WTC11 (cell line): ENCODE measurements at regions not wholly inside any gene's neighbourhood (a gene's known extent, or its start where the extent isn't known, plus 50 kb on each side); places are given as distances from the start of the nearest gene placed in this dataset.

Experiments
- ATAC-seq: fragments of 200-7000 bp; cut with Tn5 transposase; 2 replicates; pipeline ENCODE4 v1.10.0; 2021; ENCODE audit warnings: mild to moderate bottlenecking, moderate library complexity
- CTCF ChIA-PET: fragments of 300-600 bp; sonication (Branson Sonifier 250); formaldehyde crosslinking; loops from one replicate; lab custom pipeline; 2021; ENCODE audit warnings: antibody characterized with exemption; lab: Charles Lee
- POLR2A ChIA-PET: fragments of 350-600 bp; sonication (Branson Sonifier 250); formaldehyde crosslinking; loops from one replicate; lab custom pipeline; 2021; ENCODE audit warnings: antibody characterized with exemption; lab: Charles Lee
- DNase-seq: peaks from one replicate; pipeline ENCODE4 v3.0.0; 2021; ENCODE audit warnings: low spot score
- H3K27ac Mint-ChIP-seq: 2 replicates; pipeline ENCODE4 v1.8.0; 2021; ENCODE audit warnings: mixed read lengths
- H3K27me3 Mint-ChIP-seq: 2 replicates; pipeline ENCODE4 v1.8.0; 2021; ENCODE audit warnings: low read depth, mild to moderate bottlenecking, moderate library complexity, mixed read lengths
- H3K36me3 Mint-ChIP-seq: 2 replicates; pipeline ENCODE4 v1.8.0; 2021; ENCODE audit warnings: mixed read lengths
- H3K4me1 Mint-ChIP-seq: 2 replicates; pipeline ENCODE4 v1.8.0; 2022; ENCODE audit warnings: mixed read lengths
- H3K4me3 Mint-ChIP-seq: 2 replicates; pipeline ENCODE4 v1.8.0; 2021; ENCODE audit warnings: mild to moderate bottlenecking, moderate library complexity, mixed read lengths
- H3K9me3 Mint-ChIP-seq: 2 replicates; pipeline ENCODE4 v1.8.0; 2021; ENCODE audit warnings: mixed read lengths
- CBFB ChIP-seq: sonication (generic); formaldehyde crosslinking; IDR thresholded peaks from 2 replicates; pipeline ENCODE4 v1.8.1; 2022; ENCODE audit warnings: mild to moderate bottlenecking, low read depth, missing genetic modification reagents
- ERG ChIP-seq: fragments of 250-450 bp; sonication (Bioruptor Pico); IDR thresholded peaks from 2 replicates; pipeline ENCODE4 v1.8.0; 2021; ENCODE audit warnings: mild to moderate bottlenecking
- FOXJ3 ChIP-seq: sonication (generic); formaldehyde crosslinking; IDR thresholded peaks from 2 replicates; pipeline ENCODE4 v1.9.0; 2021; ENCODE audit warnings: missing genetic modification reagents, mild to moderate bottlenecking, borderline replicate concordance
- NFYB ChIP-seq: sonication (generic); formaldehyde crosslinking; conservative IDR thresholded peaks from 2 replicates; pipeline ENCODE4 v1.8.0; 2022; ENCODE audit warnings: low read depth, missing genetic modification reagents
- NR2C2 ChIP-seq: sonication (generic); formaldehyde crosslinking; IDR thresholded peaks from 2 replicates; pipeline ENCODE4 v1.8.0; 2022; ENCODE audit warnings: mild to moderate bottlenecking, missing genetic modification reagents
- OVOL2 ChIP-seq: fragments of 250-450 bp; sonication (Bioruptor Pico); IDR thresholded peaks from 2 replicates; pipeline ENCODE4 v1.9.0; 2021; ENCODE audit warnings: mild to moderate bottlenecking, borderline replicate concordance
- USF2 ChIP-seq: sonication (generic); formaldehyde crosslinking; IDR thresholded peaks from 2 replicates; pipeline ENCODE4 v1.8.1; 2023; ENCODE audit warnings: mild to moderate bottlenecking, missing genetic modification reagents, moderate library complexity
- ZNF263 ChIP-seq: sonication (generic); formaldehyde crosslinking; IDR thresholded peaks from 2 replicates; pipeline ENCODE4 v1.8.1; 2022; ENCODE audit warnings: low read depth, mild to moderate bottlenecking, moderate library complexity, missing genetic modification reagents
- ZNF396 ChIP-seq: fragments of 250-450 bp; sonication (Bioruptor Pico); IDR thresholded peaks from 2 replicates; pipeline ENCODE4 v1.8.0; 2021; ENCODE audit warnings: mild to moderate bottlenecking, moderate library complexity, borderline replicate concordance
- ZNF416 ChIP-seq: fragments of 250-450 bp; sonication (Bioruptor Pico); IDR thresholded peaks from 2 replicates; pipeline ENCODE4 v1.9.0; 2021; ENCODE audit warnings: mild to moderate bottlenecking, inconsistent platforms
- ZSCAN18 ChIP-seq: fragments of 250-450 bp; sonication (Bioruptor Pico); IDR thresholded peaks from 2 replicates; pipeline ENCODE4 v2.1.2; 2022; ENCODE audit warnings: mild to moderate bottlenecking, moderate library complexity
- TF ChIP-seq, protein P1 (sequence below): sonication (generic); formaldehyde crosslinking; IDR thresholded peaks from 2 replicates; pipeline ENCODE4 v1.8.1; 2022; ENCODE audit warnings: low read depth, missing genetic modification reagents, borderline replicate concordance
- TF ChIP-seq, protein P2 (sequence below): sonication (generic); formaldehyde crosslinking; IDR thresholded peaks from 2 replicates; pipeline ENCODE4 v1.8.0; 2022; ENCODE audit warnings: missing genetic modification reagents
- TF ChIP-seq, protein P3 (sequence below): sonication (generic); formaldehyde crosslinking; IDR thresholded peaks from 2 replicates; pipeline ENCODE4 v1.8.1; 2022; ENCODE audit warnings: mild to moderate bottlenecking, missing genetic modification reagents, moderate library complexity, borderline replicate concordance
- TF ChIP-seq, protein P4 (sequence below): fragments of 250-450 bp; sonication (Bioruptor Pico); IDR thresholded peaks from 2 replicates; pipeline ENCODE4 v1.9.0; 2021; ENCODE audit warnings: mild to moderate bottlenecking
- TF ChIP-seq, protein P5 (sequence below): sonication (generic); formaldehyde crosslinking; IDR thresholded peaks from 2 replicates; pipeline ENCODE4 v1.8.1; 2023; ENCODE audit warnings: mild to moderate bottlenecking, missing genetic modification reagents, borderline replicate concordance
- TF ChIP-seq, protein P6 (sequence below): sonication (generic); formaldehyde crosslinking; conservative IDR thresholded peaks from 2 replicates; pipeline ENCODE4 v1.8.1; 2022; ENCODE audit warnings: mild to moderate bottlenecking, missing genetic modification reagents
- TF ChIP-seq, protein P7 (sequence below): sonication (generic); formaldehyde crosslinking; IDR thresholded peaks from 2 replicates; pipeline ENCODE4 v1.8.1; 2023; ENCODE audit warnings: mild to moderate bottlenecking, missing genetic modification reagents, moderate library complexity

DNA sequence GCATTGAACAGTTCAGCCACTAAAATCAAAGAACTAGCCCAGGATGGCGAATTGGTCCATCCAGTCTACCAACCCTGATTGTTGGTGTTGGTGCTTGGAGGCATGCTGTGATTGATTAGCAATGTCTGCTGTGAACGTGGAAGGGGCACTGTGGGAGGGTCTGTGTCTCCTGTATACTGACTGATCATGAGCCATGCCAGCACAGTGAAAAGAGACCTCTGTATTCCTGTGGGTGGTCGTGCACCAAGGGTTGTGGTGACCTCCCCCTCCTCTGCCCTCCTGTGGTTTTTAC is 63.0 kb upstream of the DLK1 start (continued):
- TF ChIP-seq, protein P1, sequence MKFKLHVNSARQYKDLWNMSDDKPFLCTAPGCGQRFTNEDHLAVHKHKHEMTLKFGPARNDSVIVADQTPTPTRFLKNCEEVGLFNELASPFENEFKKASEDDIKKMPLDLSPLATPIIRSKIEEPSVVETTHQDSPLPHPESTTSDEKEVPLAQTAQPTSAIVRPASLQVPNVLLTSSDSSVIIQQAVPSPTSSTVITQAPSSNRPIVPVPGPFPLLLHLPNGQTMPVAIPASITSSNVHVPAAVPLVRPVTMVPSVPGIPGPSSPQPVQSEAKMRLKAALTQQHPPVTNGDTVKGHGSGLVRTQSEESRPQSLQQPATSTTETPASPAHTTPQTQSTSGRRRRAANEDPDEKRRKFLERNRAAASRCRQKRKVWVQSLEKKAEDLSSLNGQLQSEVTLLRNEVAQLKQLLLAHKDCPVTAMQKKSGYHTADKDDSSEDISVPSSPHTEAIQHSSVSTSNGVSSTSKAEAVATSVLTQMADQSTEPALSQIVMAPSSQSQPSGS (CRISPR knock-in tag) = no peak
- TF ChIP-seq, all 79 proteins: peak for 0

- H3K4me1 Mint-ChIP-seq = peaks cover 10% of the 10 kb centered on the region
- H3K4me3 Mint-ChIP-seq = no peak overlapping the region
- no peaks in the 10 kb centered on the region for H3K27me3 Mint-ChIP-seq
- no peaks in the 10 kb centered on the region for H3K9me3 Mint-ChIP-seq
- no peaks in the 10 kb centered on the region for H3K36me3 Mint-ChIP-seq
- DNase-seq (no peak), ATAC-seq (no peak)
- ChIA-PET CTCF (interaction anchor here (0.9 to 3.2 kb wide), 5 partner anchors 9 to 46 kb away, joined by 3 to 26 read pairs (median 9); no protein-coding TSS in a partner anchor), POLR2A (no interaction called here)
- no peak overlapping the region for H3K27ac Mint-ChIP-seq
- TF ChIP-seq, protein P2, sequence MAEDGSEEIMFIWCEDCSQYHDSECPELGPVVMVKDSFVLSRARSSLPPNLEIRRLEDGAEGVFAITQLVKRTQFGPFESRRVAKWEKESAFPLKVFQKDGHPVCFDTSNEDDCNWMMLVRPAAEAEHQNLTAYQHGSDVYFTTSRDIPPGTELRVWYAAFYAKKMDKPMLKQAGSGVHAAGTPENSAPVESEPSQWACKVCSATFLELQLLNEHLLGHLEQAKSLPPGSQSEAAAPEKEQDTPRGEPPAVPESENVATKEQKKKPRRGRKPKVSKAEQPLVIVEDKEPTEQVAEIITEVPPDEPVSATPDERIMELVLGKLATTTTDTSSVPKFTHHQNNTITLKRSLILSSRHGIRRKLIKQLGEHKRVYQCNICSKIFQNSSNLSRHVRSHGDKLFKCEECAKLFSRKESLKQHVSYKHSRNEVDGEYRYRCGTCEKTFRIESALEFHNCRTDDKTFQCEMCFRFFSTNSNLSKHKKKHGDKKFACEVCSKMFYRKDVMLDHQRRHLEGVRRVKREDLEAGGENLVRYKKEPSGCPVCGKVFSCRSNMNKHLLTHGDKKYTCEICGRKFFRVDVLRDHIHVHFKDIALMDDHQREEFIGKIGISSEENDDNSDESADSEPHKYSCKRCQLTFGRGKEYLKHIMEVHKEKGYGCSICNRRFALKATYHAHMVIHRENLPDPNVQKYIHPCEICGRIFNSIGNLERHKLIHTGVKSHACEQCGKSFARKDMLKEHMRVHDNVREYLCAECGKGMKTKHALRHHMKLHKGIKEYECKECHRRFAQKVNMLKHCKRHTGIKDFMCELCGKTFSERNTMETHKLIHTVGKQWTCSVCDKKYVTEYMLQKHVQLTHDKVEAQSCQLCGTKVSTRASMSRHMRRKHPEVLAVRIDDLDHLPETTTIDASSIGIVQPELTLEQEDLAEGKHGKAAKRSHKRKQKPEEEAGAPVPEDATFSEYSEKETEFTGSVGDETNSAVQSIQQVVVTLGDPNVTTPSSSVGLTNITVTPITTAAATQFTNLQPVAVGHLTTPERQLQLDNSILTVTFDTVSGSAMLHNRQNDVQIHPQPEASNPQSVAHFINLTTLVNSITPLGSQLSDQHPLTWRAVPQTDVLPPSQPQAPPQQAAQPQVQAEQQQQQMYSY = no peak
- TF ChIP-seq USF2 (CRISPR knock-in tag) (no peak), FOXJ3 (CRISPR knock-in tag) (no peak), OVOL2 (no peak), CBFB (CRISPR knock-in tag) (no peak), NR2C2 (CRISPR knock-in tag) (no peak), ZNF396 (no peak), ERG (no peak), NFYB (CRISPR knock-in tag) (no peak), ZNF416 (CRISPR knock-in tag) (no peak), ZNF263 (no peak), ZSCAN18 (no peak)
- TF ChIP-seq, protein P3, sequence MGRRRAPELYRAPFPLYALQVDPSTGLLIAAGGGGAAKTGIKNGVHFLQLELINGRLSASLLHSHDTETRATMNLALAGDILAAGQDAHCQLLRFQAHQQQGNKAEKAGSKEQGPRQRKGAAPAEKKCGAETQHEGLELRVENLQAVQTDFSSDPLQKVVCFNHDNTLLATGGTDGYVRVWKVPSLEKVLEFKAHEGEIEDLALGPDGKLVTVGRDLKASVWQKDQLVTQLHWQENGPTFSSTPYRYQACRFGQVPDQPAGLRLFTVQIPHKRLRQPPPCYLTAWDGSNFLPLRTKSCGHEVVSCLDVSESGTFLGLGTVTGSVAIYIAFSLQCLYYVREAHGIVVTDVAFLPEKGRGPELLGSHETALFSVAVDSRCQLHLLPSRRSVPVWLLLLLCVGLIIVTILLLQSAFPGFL (CRISPR knock-in tag) = no peak
- TF ChIP-seq, protein P4, sequence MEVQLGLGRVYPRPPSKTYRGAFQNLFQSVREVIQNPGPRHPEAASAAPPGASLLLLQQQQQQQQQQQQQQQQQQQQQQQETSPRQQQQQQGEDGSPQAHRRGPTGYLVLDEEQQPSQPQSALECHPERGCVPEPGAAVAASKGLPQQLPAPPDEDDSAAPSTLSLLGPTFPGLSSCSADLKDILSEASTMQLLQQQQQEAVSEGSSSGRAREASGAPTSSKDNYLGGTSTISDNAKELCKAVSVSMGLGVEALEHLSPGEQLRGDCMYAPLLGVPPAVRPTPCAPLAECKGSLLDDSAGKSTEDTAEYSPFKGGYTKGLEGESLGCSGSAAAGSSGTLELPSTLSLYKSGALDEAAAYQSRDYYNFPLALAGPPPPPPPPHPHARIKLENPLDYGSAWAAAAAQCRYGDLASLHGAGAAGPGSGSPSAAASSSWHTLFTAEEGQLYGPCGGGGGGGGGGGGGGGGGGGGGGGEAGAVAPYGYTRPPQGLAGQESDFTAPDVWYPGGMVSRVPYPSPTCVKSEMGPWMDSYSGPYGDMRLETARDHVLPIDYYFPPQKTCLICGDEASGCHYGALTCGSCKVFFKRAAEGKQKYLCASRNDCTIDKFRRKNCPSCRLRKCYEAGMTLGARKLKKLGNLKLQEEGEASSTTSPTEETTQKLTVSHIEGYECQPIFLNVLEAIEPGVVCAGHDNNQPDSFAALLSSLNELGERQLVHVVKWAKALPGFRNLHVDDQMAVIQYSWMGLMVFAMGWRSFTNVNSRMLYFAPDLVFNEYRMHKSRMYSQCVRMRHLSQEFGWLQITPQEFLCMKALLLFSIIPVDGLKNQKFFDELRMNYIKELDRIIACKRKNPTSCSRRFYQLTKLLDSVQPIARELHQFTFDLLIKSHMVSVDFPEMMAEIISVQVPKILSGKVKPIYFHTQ (CRISPR knock-in tag) = no peak
- TF ChIP-seq, protein P5, sequence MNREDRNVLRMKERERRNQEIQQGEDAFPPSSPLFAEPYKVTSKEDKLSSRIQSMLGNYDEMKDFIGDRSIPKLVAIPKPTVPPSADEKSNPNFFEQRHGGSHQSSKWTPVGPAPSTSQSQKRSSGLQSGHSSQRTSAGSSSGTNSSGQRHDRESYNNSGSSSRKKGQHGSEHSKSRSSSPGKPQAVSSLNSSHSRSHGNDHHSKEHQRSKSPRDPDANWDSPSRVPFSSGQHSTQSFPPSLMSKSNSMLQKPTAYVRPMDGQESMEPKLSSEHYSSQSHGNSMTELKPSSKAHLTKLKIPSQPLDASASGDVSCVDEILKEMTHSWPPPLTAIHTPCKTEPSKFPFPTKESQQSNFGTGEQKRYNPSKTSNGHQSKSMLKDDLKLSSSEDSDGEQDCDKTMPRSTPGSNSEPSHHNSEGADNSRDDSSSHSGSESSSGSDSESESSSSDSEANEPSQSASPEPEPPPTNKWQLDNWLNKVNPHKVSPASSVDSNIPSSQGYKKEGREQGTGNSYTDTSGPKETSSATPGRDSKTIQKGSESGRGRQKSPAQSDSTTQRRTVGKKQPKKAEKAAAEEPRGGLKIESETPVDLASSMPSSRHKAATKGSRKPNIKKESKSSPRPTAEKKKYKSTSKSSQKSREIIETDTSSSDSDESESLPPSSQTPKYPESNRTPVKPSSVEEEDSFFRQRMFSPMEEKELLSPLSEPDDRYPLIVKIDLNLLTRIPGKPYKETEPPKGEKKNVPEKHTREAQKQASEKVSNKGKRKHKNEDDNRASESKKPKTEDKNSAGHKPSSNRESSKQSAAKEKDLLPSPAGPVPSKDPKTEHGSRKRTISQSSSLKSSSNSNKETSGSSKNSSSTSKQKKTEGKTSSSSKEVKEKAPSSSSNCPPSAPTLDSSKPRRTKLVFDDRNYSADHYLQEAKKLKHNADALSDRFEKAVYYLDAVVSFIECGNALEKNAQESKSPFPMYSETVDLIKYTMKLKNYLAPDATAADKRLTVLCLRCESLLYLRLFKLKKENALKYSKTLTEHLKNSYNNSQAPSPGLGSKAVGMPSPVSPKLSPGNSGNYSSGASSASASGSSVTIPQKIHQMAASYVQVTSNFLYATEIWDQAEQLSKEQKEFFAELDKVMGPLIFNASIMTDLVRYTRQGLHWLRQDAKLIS = no peak
- TF ChIP-seq, protein P6, sequence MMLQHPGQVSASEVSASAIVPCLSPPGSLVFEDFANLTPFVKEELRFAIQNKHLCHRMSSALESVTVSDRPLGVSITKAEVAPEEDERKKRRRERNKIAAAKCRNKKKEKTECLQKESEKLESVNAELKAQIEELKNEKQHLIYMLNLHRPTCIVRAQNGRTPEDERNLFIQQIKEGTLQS (CRISPR knock-in tag) = no peak
- TF ChIP-seq, protein P7, sequence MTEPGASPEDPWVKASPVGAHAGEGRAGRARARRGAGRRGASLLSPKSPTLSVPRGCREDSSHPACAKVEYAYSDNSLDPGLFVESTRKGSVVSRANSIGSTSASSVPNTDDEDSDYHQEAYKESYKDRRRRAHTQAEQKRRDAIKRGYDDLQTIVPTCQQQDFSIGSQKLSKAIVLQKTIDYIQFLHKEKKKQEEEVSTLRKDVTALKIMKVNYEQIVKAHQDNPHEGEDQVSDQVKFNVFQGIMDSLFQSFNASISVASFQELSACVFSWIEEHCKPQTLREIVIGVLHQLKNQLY (CRISPR knock-in tag) = no peak
These were observed 62.5 kb upstream of the DLK1 start for GRCh38 chr14:100664231-100664630.
